ENCODE measurements at regions not wholly inside any gene's neighbourhood (a gene's known extent, or its start where the extent isn't known, plus 50 kb on each side); places are given as distances from the start of the nearest gene placed in this dataset.

GRCh38 chr13:106329941-106330340 is 205.5 kb downstream of the EFNB2 start:
- no peak for TF ChIP-seq GATA2 (IDR thresholded peaks at IDR 0.05; ENCODE audit: low read depth, low read length)
- no peak for TF ChIP-seq GATA3 (IDR thresholded peaks at IDR 0.05; ENCODE audit: low read depth, low read length)

Data from SH-SY5Y (cell line).